Heart left ventricle (tissue), 13 donors: ENCODE measurements at regions not wholly inside any gene's neighbourhood (a gene's known extent, or its start where the extent isn't known, plus 50 kb on each side); places are given as distances from the start of the nearest gene placed in this dataset.

Experiments used
- POLR2A ChIP-seq, 2 donors: fragments of 450-650 bp; IDR thresholded peaks; one replicate each; pipeline ENCODE4 v1.6.1; 2017; ENCODE audit warnings: antibody characterized with exemption in 2 of 2, mild to moderate bottlenecking in 2 of 2, moderate library complexity in 2 of 2
- TF ChIP-seq, protein P1 (sequence below), 12 donors: fragments of 200-600 bp; sonication (generic) in 4 of 12; IDR thresholded peaks; one replicate each; pipeline versions ENCODE4 v1.5.0 to v1.8.0; 2018 to 2022; ENCODE audit warnings: antibody characterized with exemption in 12 of 12, mild to moderate bottlenecking in 5 of 12
- donor health status: ischemic (EF 13 %, LVEDD 7.1; RV severe dilation, severe dysfunction).
- donor health status: DM: no; HTN: yes; CAD: no.
- donor health status: DM: no; HTN: no; CAD: no.
- donor health status: ischemic (EF 25% LVEDD 6.9; RV normal size, moderate dysfunction).
- donor health status: ischemic (EF 25% LVEDD 5.7; RV mildly dilated, moderate dysfunction).
- donor health status: ischemic (EF 35%, LVEDD 5.7; RV mildly dilated, moderate dysfunction).
- donor health status: nonischemic (EF 11% LVEDD 7.7; RV severe dilation, severe dysfunction).
- donor health status: DM: yes; HTN: yes; CAD: no.
- donor health status: PGD.
- donor health status: ischemic (EF 29% LVEDD 5.4; RV normal size, mild dysfunction).
- donor health status: nonischemic (EF 23%, LVEDD 6.1; RV moderate dilation, normal function).

DNA sequence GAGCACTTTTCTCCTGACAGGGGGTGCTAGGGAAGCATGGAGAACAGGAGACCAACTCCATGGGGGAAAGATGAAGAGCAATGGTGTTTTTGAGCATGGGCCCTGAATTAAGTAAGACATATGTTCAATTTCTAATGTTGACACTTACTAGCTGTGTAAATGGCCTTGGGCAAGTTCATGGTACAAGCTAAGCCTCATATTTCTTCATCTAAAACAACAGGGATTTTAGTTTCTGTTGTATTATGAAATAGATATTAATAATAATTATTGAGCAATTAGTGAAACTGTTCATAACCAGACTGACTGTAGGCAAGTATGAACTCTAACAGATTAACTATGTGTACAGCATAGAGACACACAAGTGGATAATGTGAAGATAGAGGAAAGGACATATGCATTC, 515.0 kb upstream of the FAT1 start:
- TF ChIP-seq POLR2A (IDR thresholded peaks at IDR 0.05), result no peak
- TF ChIP-seq, protein P1, sequence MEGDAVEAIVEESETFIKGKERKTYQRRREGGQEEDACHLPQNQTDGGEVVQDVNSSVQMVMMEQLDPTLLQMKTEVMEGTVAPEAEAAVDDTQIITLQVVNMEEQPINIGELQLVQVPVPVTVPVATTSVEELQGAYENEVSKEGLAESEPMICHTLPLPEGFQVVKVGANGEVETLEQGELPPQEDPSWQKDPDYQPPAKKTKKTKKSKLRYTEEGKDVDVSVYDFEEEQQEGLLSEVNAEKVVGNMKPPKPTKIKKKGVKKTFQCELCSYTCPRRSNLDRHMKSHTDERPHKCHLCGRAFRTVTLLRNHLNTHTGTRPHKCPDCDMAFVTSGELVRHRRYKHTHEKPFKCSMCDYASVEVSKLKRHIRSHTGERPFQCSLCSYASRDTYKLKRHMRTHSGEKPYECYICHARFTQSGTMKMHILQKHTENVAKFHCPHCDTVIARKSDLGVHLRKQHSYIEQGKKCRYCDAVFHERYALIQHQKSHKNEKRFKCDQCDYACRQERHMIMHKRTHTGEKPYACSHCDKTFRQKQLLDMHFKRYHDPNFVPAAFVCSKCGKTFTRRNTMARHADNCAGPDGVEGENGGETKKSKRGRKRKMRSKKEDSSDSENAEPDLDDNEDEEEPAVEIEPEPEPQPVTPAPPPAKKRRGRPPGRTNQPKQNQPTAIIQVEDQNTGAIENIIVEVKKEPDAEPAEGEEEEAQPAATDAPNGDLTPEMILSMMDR (IDR thresholded peaks at IDR 0.05), result no peak
